ENCODE measurements at regions not wholly inside any gene's neighbourhood (a gene's known extent, or its start where the extent isn't known, plus 50 kb on each side); places are given as distances from the start of the nearest gene placed in this dataset.

DNA sequence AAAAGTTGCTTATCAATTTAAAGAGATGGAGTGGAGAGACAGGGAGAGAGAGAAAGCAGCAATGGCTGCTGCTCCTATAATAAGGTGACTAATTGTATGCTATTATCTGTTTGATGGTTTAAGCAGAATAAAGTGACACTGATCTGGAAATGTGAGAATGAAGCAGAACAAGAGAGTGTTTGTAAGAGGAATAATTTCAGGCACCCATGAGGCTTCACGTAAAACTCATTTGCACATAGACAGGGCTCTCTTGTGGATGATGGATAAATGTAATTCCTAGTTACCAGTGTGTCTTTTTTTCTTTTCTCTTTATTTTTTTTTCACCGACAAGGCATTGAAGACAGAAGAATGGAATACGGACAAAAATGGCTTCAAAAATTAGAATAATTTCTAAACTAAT lies 228.8 kb upstream of the TYRP1 start:
- dilution Hi-C loops (cut with MboI; ENCODE audit: extremely low pct_ligation_motif_present, low sequenced_read_pairs) (no loop called here), intact Hi-C loops (cut with micrococcal nuclease) (loop anchor here (2.0 kb wide), 1 partner anchor 1610 kb away; no protein-coding TSS in a partner anchor)
- no peak for FAIRE-seq
- BruUV-seq (replicated peaks): no TSS peak
- TF ChIP-seq GATA2 (IDR thresholded peaks at IDR 0.05; ENCODE audit: insufficient read depth, insufficient read length, low read depth, low read length): no peak
- TF ChIP-seq POLR2AphosphoS5 (IDR thresholded peaks at IDR 0.05; ENCODE audit: insufficient read depth, low read depth, low read length): no peak
- no peak for TF ChIP-seq EZH2 (IDR thresholded peaks at IDR 0.05; ENCODE audit: borderline replicate concordance, low read depth, low read length, severe bottlenecking)
- no peak for TF ChIP-seq FOS (IDR thresholded peaks at IDR 0.05; ENCODE audit: borderline replicate concordance, insufficient read depth, low read length)
- TF ChIP-seq JUN (IDR thresholded peaks at IDR 0.05; ENCODE audit: borderline replicate concordance, insufficient read depth, insufficient read length, low read depth): no peak
- TF ChIP-seq, protein P1, sequence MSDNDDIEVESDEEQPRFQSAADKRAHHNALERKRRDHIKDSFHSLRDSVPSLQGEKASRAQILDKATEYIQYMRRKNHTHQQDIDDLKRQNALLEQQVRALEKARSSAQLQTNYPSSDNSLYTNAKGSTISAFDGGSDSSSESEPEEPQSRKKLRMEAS (IDR thresholded peaks at IDR 0.05; ENCODE audit: insufficient read depth, insufficient read length): no peak
- no peak for TF ChIP-seq POLR2A (IDR thresholded peaks at IDR 0.05; ENCODE audit: low read depth, low read length)
- TF ChIP-seq, protein P2, sequence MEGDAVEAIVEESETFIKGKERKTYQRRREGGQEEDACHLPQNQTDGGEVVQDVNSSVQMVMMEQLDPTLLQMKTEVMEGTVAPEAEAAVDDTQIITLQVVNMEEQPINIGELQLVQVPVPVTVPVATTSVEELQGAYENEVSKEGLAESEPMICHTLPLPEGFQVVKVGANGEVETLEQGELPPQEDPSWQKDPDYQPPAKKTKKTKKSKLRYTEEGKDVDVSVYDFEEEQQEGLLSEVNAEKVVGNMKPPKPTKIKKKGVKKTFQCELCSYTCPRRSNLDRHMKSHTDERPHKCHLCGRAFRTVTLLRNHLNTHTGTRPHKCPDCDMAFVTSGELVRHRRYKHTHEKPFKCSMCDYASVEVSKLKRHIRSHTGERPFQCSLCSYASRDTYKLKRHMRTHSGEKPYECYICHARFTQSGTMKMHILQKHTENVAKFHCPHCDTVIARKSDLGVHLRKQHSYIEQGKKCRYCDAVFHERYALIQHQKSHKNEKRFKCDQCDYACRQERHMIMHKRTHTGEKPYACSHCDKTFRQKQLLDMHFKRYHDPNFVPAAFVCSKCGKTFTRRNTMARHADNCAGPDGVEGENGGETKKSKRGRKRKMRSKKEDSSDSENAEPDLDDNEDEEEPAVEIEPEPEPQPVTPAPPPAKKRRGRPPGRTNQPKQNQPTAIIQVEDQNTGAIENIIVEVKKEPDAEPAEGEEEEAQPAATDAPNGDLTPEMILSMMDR (IDR thresholded peaks at IDR 0.05; ENCODE audit: extremely low read depth in 1 of 2, insufficient read depth in 1 of 2, low read depth in 1 of 2, low read length in 2 of 2): no peak
- no peak for TF ChIP-seq MYC (IDR thresholded peaks at IDR 0.05; ENCODE audit: low read depth, low read length)
- ChIA-PET POLR2A (no interaction called here), CTCF (interaction anchor here (0.7 to 2.1 kb wide), 5 partner anchors 8 to 135 kb away, joined by 3 to 7 read pairs (median 4); no protein-coding TSS in a partner anchor)
- H3K4me2 ChIP-seq (ENCODE audit: insufficient read depth, low read length): no peak overlapping the region
- no peak overlapping the region for H3K9ac ChIP-seq (replicated peaks; ENCODE audit: extremely low read depth, insufficient read depth, low read length)
- no peaks in the 10 kb centered on the region for H3K36me3 ChIP-seq (ENCODE audit: control insufficient read depth in 2 of 2, extremely low read depth in 1 of 2, insufficient read depth in 2 of 2, low read length in 2 of 2)
- no peaks in the 10 kb centered on the region for H3K9me3 ChIP-seq (replicated peaks; ENCODE audit: control insufficient read depth, insufficient read depth, low read length)
- H3K4me1 ChIP-seq (ENCODE audit: control insufficient read depth, extremely low read depth, insufficient read depth, low read length): no peaks in the 10 kb centered on the region
- H3K4me3 ChIP-seq (replicated peaks in 1 of 3; ENCODE audit: insufficient read depth in 1 of 3, low read depth in 1 of 3, low read length in 3 of 3): no peak overlapping the region
- no peaks in the 10 kb centered on the region for H3K79me2 ChIP-seq (ENCODE audit: control insufficient read depth, insufficient read depth, low read length)
- DNase-seq (ENCODE audit: low read depth, low spot score): no peak
- H4K20me1 ChIP-seq (replicated peaks; ENCODE audit: control insufficient read depth, extremely low read depth, insufficient read depth, low read length): no peaks in the 10 kb centered on the region
- H2AFZ ChIP-seq (ENCODE audit: low read depth, low read length): no peak overlapping the region
- H3K27ac ChIP-seq (ENCODE audit: insufficient read depth, low read depth, low read length): no peak overlapping the region
- peaks cover 0 to 3% of the 10 kb centered on the region in 2 experiments for H3K27me3 ChIP-seq (ENCODE audit: control insufficient read depth in 2 of 2, insufficient read depth in 2 of 2, low read length in 2 of 2)
- no peaks in the 10 kb centered on the region for H3K9me1 ChIP-seq (replicated peaks; ENCODE audit: control insufficient read depth, extremely low read depth, insufficient read depth, low read length)
